A549 (cell line): ENCODE measurements at regions not wholly inside any gene's neighbourhood (a gene's known extent, or its start where the extent isn't known, plus 50 kb on each side); places are given as distances from the start of the nearest gene placed in this dataset.

Experiments
- ATAC-seq, 2 experiments: fragments of 200-7000 bp in 1 of 2; fragments of >200 bp in 1 of 2; cut with Nextera tagmentation in 1 of 2; cut with Tn5 transposase in 1 of 2; 3 replicates each; pipeline versions ENCODE4 v1.8.0 to v1.9.1; 2018 to 2020; ENCODE audit warnings: mild to moderate bottlenecking in 1 of 2, moderate library complexity in 1 of 2
- CTCF ChIA-PET: fragments of 300-600 bp; sonication (Branson Sonifier 250); formaldehyde crosslinking; extraction: SDS; loops from one replicate; lab custom pipeline; 2021; ENCODE audit warnings: antibody characterized with exemption, inconsistent platforms; lab: Yijun Ruan, JAX
- POLR2A ChIA-PET: fragments of 350-600 bp; formaldehyde crosslinking; extraction: SDS; loops from one replicate; lab custom pipeline; 2021; ENCODE audit warnings: antibody characterized with exemption, inconsistent platforms; lab: Yijun Ruan, JAX
- DNase-seq, 2 experiments: peaks; one replicate each; pipeline versions ENCODE4 v3.0.0 to v3.0.0-alpha.2; 2011 to 2016; ENCODE audit warnings: low read depth in 1 of 2, low spot score in 1 of 2
- FAIRE-seq: peaks from 2 replicates; lab custom pipeline; 2011; peaks lifted over from hg19 to GRCh38; lab: Jason Lieb, UNC
- H3K27ac ChIP-seq, 2 experiments: fragments of >200 bp; sonication (Bioruptor Twin); formaldehyde crosslinking; 3 replicates each; pipeline ENCODE4 v1.5.1; 2016 to 2017
- H3K4me1 ChIP-seq: fragments of >200 bp; sonication (Bioruptor Twin); formaldehyde crosslinking; 3 replicates; pipeline ENCODE4 v1.6.1; 2016
- H3K4me2 ChIP-seq: fragments of >200 bp; sonication (Bioruptor Twin); formaldehyde crosslinking; 3 replicates; pipeline ENCODE4 v1.6.1; 2016
- H3K4me3 ChIP-seq: fragments of >200 bp; sonication (Bioruptor Twin); formaldehyde crosslinking; 3 replicates; pipeline ENCODE4 v1.5.1; 2016
- H3K9me3 ChIP-seq: fragments of >200 bp; sonication (Bioruptor Twin); formaldehyde crosslinking; 3 replicates; pipeline ENCODE4 v1.6.1; 2016
- CBX2 ChIP-seq: fragments of 200-600 bp; sonication (generic); IDR thresholded peaks from 2 replicates; pipeline ENCODE4 v1.6.1; 2016; ENCODE audit warnings: low read depth, mild to moderate bottlenecking, borderline replicate concordance
- CHD2 ChIP-seq: fragments of 150-350 bp; IDR thresholded peaks from 2 replicates; pipeline ENCODE4 v1.6.1; 2014; ENCODE audit warnings: low read length; ENCODE audit not compliant: partially characterized antibody
- CTCF ChIP-seq: fragments of >200 bp; sonication (Bioruptor Twin); formaldehyde crosslinking; IDR thresholded peaks from 3 replicates; pipeline ENCODE4 v1.5.1; 2016
- EHF ChIP-seq: fragments of 250-450 bp; sonication (Bioruptor Pico); IDR thresholded peaks from 2 replicates; pipeline ENCODE4 v1.5.0; 2020; ENCODE audit warnings: mild to moderate bottlenecking
- ESRRA ChIP-seq: fragments of 150-350 bp; IDR thresholded peaks from 2 replicates; pipeline ENCODE4 v1.6.1; 2014; ENCODE audit warnings: mild to moderate bottlenecking, low read length, borderline replicate concordance
- GATA3 ChIP-seq: IDR thresholded peaks from 2 replicates; pipeline ENCODE4 v1.6.1; 2012; ENCODE audit warnings: borderline replicate concordance
- HDAC2 ChIP-seq: fragments of 200-600 bp; sonication (generic); IDR thresholded peaks from 2 replicates; pipeline ENCODE4 v1.6.1; 2016
- HEYL ChIP-seq: fragments of 250-450 bp; sonication (Bioruptor Pico); IDR thresholded peaks from 2 replicates; pipeline ENCODE4 v1.8.0; 2021; ENCODE audit warnings: mild to moderate bottlenecking, moderate library complexity
- JUN ChIP-seq, 2 experiments: fragments of >200 bp; sonication (Bioruptor Twin); formaldehyde crosslinking; IDR thresholded peaks; 2 replicates in 1 of 2; 3 replicates in 1 of 2; pipeline ENCODE4 v1.6.1; 2016 to 2017
- JUNB ChIP-seq: fragments of >200 bp; sonication (Bioruptor Twin); formaldehyde crosslinking; IDR thresholded peaks from 2 replicates; pipeline ENCODE4 v1.6.1; 2016
- KDM5A ChIP-seq: fragments of 200-600 bp; sonication (generic); IDR thresholded peaks from 2 replicates; pipeline ENCODE4 v1.6.1; 2016; ENCODE audit warnings: antibody characterized with exemption, mild to moderate bottlenecking
- MAX ChIP-seq: IDR thresholded peaks from 2 replicates; pipeline ENCODE4 v1.6.1; 2012
- MAZ ChIP-seq: fragments of 150-350 bp; IDR thresholded peaks from 2 replicates; pipeline ENCODE4 v1.6.1; 2014; ENCODE audit warnings: antibody characterized with exemption, low read depth, low read length, borderline replicate concordance
- MYC ChIP-seq: IDR thresholded peaks from 2 replicates; pipeline ENCODE4 v1.6.1; 2012; ENCODE audit warnings: mild to moderate bottlenecking, inconsistent platforms, low read length, improper control_type of control experiment, borderline replicate concordance
- NFE2L2 ChIP-seq: fragments of 150-350 bp; conservative IDR thresholded peaks from 2 replicates; pipeline ENCODE4 v1.6.1; 2014; ENCODE audit warnings: low read length
- PBX3 ChIP-seq: IDR thresholded peaks from 2 replicates; pipeline ENCODE4 v1.6.1; 2012
- POLR2AphosphoS2 ChIP-seq: conservative IDR thresholded peaks from 2 replicates; pipeline ENCODE4 v1.6.1; 2012; ENCODE audit warnings: low read length, improper control_type of control experiment, inconsistent platforms
- RAD21 ChIP-seq, 2 experiments: fragments of >200 bp in 1 of 2; sonication (Bioruptor Twin) in 1 of 2; formaldehyde crosslinking in 1 of 2; IDR thresholded peaks in 1 of 2; conservative IDR thresholded peaks in 1 of 2; 2 replicates in 1 of 2; 3 replicates in 1 of 2; pipeline ENCODE4 v1.6.1; 2012 to 2018; ENCODE audit warnings: inconsistent platforms in 1 of 2
- RCOR1 ChIP-seq: fragments of 150-350 bp; IDR thresholded peaks from 2 replicates; pipeline ENCODE4 v1.6.1; 2014; ENCODE audit warnings: antibody characterized with exemption, low read length, low read depth
- RNF2 ChIP-seq: fragments of 200-600 bp; sonication (generic); IDR thresholded peaks from 2 replicates; pipeline ENCODE4 v1.6.1; 2016; ENCODE audit warnings: low read depth, mild to moderate bottlenecking, antibody characterized with exemption, moderate library complexity, borderline replicate concordance
- SMC3 ChIP-seq: fragments of >200 bp; sonication (Bioruptor Twin); formaldehyde crosslinking; IDR thresholded peaks from 3 replicates; pipeline ENCODE4 v1.6.1; 2018; ENCODE audit warnings: inconsistent platforms
- TP53 ChIP-seq: fragments of 250-450 bp; sonication (Bioruptor Pico); IDR thresholded peaks from 2 replicates; pipeline ENCODE4 v1.5.0; 2021; ENCODE audit warnings: mild to moderate bottlenecking, moderate library complexity
- USF2 ChIP-seq: fragments of 450-650 bp; IDR thresholded peaks from 2 replicates; pipeline ENCODE4 v1.6.1; 2014; ENCODE audit warnings: antibody characterized with exemption
- WGBS: methylation state at CpG from one replicate; pipeline ENCODE4 v1.1.6; 2017; ENCODE audit errors: missing lambda C conversion rate; 5-methylcytosine and 5-hydroxymethylcytosine counted together

GRCh38 chr11:106601684-106602297 lies 416.5 kb downstream of the GUCY1A2 start:
- ChIA-PET POLR2A (no interaction called here), CTCF (interaction anchor here (0.7 kb wide), 1 partner anchor 37 kb away, joined by 3 read pairs; no protein-coding TSS in a partner anchor)
- no peaks in the 10 kb centered on the region for H3K4me1 ChIP-seq
- no peak for ATAC-seq
- H3K4me2 ChIP-seq = no peak overlapping the region
- no peak overlapping the region for H3K4me3 ChIP-seq
- H3K9me3 ChIP-seq = no peaks in the 10 kb centered on the region
- FAIRE-seq = no peak
- WGBS = 57% methylated on average over 3 of the region's 3 CpGs
- TF ChIP-seq USF2 = no peak
- TF ChIP-seq RNF2 = no peak
- no peak for TF ChIP-seq ESRRA
- no peak for TF ChIP-seq SMC3
- no peak for TF ChIP-seq EHF (CRISPR knock-in tag)
- TF ChIP-seq HDAC2 = no peak
- no peak for TF ChIP-seq NFE2L2
- no peak for TF ChIP-seq CHD2
- no peak for TF ChIP-seq POLR2AphosphoS2
- TF ChIP-seq JUNB = no peak
- no peak for TF ChIP-seq CBX2
- TF ChIP-seq, all 56 proteins: peak for 0
- H3K27ac ChIP-seq = no peak overlapping the region
- no peak for DNase-seq

- TF ChIP-seq KDM5A (no peak), TP53 (no peak), CHD2 (no peak), HEYL (CRISPR knock-in tag) (no peak), MAX (no peak), CTCF (no peak), RAD21 (conservative IDR thresholded peaks at IDR 0.05 in 1 of 2, IDR thresholded peaks at IDR 0.05 in 1 of 2) (no peak), JUN (IDR thresholded peaks at IDR 0.05) (no peak), MYC (no peak), PBX3 (no peak), GATA3 (no peak)
- 59% methylated on average over 3 of the region's 3 CpGs for whole genome bisulfite sequencing
- Histone ChIP-seq H3K27ac (no peak overlapping the region), H3K9me3 (no peaks in the 10 kb centered on the region), H3K4me1 (no peaks in the 10 kb centered on the region), H3K4me2 (no peak overlapping the region), H3K4me3 (no peak overlapping the region)
- ChIA-PET POLR2A (no interaction called here), CTCF (interaction anchor here (1.2 kb wide), 1 partner anchor 23 kb away, joined by 3 read pairs; no protein-coding TSS in a partner anchor)
- no peak for FAIRE-seq
- no peak for ATAC-seq
- no peak for DNase-seq
Measured at GRCh38 chr11:106608677-106609076, 409.6 kb downstream of the GUCY1A2 start.

- no peak overlapping the region for H3K27ac ChIP-seq
Measured at GRCh38 chr11:106614262-106614661, 404.0 kb downstream of the GUCY1A2 start.

More at GRCh38 chr11:106614262-106614661, 404.0 kb downstream of the GUCY1A2 start:
- POLR2A ChIA-PET = no interaction called here
- Histone ChIP-seq H3K4me1 (no peaks in the 10 kb centered on the region), H3K9me3 (no peaks in the 10 kb centered on the region), H3K4me3 (no peak overlapping the region), H3K4me2 (no peak overlapping the region)
- TF ChIP-seq MYC (no peak), MAZ (no peak), RCOR1 (no peak), CTCF (no peak)
- DNase-seq (no peak), FAIRE-seq (no peak), ATAC-seq (no peak)
- CTCF ChIA-PET = no interaction called here
- WGBS = 22% methylated on average over 3 of the region's 3 CpGs
